B cell (primary cell): ENCODE measurements at regions not wholly inside any gene's neighbourhood (a gene's known extent, or its start where the extent isn't known, plus 50 kb on each side); places are given as distances from the start of the nearest gene placed in this dataset.

Experiments
- ATAC-seq: fragments of 200-7000 bp; cut with Tn5 transposase; one replicate; pipeline ENCODE4 v1.10.0; 2021; ENCODE audit warnings: low read depth, mild to moderate bottlenecking, moderate number of reproducible peaks, moderate library complexity
- CTCF ChIA-PET: fragments of 350-600 bp; sonication (Branson Sonifier 250); formaldehyde crosslinking; loops from one replicate; lab custom pipeline; 2021; ENCODE audit warnings: antibody characterized with exemption, inconsistent platforms; lab: Charles Lee
- POLR2A ChIA-PET: fragments of 350-600 bp; sonication (Branson Sonifier 250); formaldehyde crosslinking; loops from one replicate; lab custom pipeline; 2021; ENCODE audit warnings: antibody characterized with exemption; lab: Charles Lee
- DNase-seq: peaks from one replicate; pipeline ENCODE4 v3.0.0; 2013
- H2AFZ ChIP-seq: 2 replicates; pipeline ENCODE4 v1.6.1; 2012; ENCODE audit warnings: mild to moderate bottlenecking, low read depth, low read length; ENCODE audit not compliant: insufficient read depth, poor library complexity, severe bottlenecking
- H3K27ac ChIP-seq, 2 donors: 1 replicate in 1 of 2; 2 replicates in 1 of 2; pipeline ENCODE4 v1.5.1; 2012 to 2013; ENCODE audit warnings: low read length in 2 of 2, mild to moderate bottlenecking in 2 of 2, moderate library complexity in 1 of 2
- H3K27me3 ChIP-seq, 4 experiments: fragments of 200-600 bp in 1 of 4; sonication (generic) in 1 of 4; replicated peaks in 1 of 4; 1 replicate in 2 of 4; 2 replicates in 2 of 4; pipeline versions ENCODE4 v1.6.1 to v1.7.0; 2013 to 2016; ENCODE audit warnings: low read length in 3 of 4, mild to moderate bottlenecking in 2 of 4, mixed read lengths in 1 of 4, moderate library complexity in 1 of 4; ENCODE audit not compliant: insufficient read depth in 4 of 4, control insufficient read depth in 3 of 4; ENCODE audit errors: control extremely low read depth in 1 of 4
- H3K36me3 ChIP-seq, 2 experiments: replicated peaks in 1 of 2; 1 replicate in 1 of 2; 2 replicates in 1 of 2; pipeline versions ENCODE4 v1.6.1 to v1.7.1; 2013; ENCODE audit warnings: low read length in 1 of 2; ENCODE audit not compliant: insufficient read depth in 2 of 2, control insufficient read depth in 1 of 2; ENCODE audit errors: control extremely low read depth in 1 of 2, extremely low read depth in 1 of 2
- H3K4me1 ChIP-seq, 2 donors: fragments of 200-600 bp in 1 of 2; sonication (generic) in 1 of 2; 1 replicate in 1 of 2; 2 replicates in 1 of 2; pipeline versions ENCODE4 v1.5.1 to v1.6.1; 2013 to 2017; ENCODE audit warnings: low read length in 2 of 2; ENCODE audit not compliant: control insufficient read depth in 2 of 2, insufficient read depth in 2 of 2
- H3K4me2 ChIP-seq: replicated peaks from 2 replicates; pipeline ENCODE3; 2012; ENCODE audit warnings: mild to moderate bottlenecking, low read depth, low read length; ENCODE audit not compliant: poor library complexity, severe bottlenecking
- H3K4me3 ChIP-seq, 5 experiments: fragments of 200-600 bp in 1 of 5; sonication (generic) in 1 of 5; 1 replicate in 3 of 5; 2 replicates in 2 of 5; pipeline versions ENCODE4 v1.5.1 to v1.7.0; 2011 to 2016; ENCODE audit warnings: low read length in 4 of 5, mild to moderate bottlenecking in 4 of 5, low read depth in 2 of 5, control low read depth in 1 of 5, moderate library complexity in 1 of 5; ENCODE audit not compliant: insufficient read depth in 1 of 5; ENCODE audit errors: control extremely low read depth in 1 of 5, extremely low read depth in 1 of 5
- H3K79me2 ChIP-seq: fragments of 200-600 bp; sonication (generic); one replicate; pipeline ENCODE4 v1.6.0; 2016; ENCODE audit warnings: low read length; ENCODE audit not compliant: control insufficient read depth, insufficient read depth
- H3K9ac ChIP-seq: fragments of 200-600 bp; sonication (generic); 2 replicates; pipeline ENCODE4 v1.6.1; 2017; ENCODE audit warnings: mild to moderate bottlenecking, low read length, moderate library complexity
- H3K9me3 ChIP-seq, 3 donors: one replicate each; pipeline versions ENCODE4 v1.6.1 to v1.7.1; 2013; ENCODE audit warnings: low read length in 2 of 3; ENCODE audit not compliant: control insufficient read depth in 2 of 3, insufficient read depth in 1 of 3; ENCODE audit errors: control extremely low read depth in 1 of 3
- H4K20me1 ChIP-seq: 2 replicates; pipeline ENCODE4 v1.6.0; 2012; ENCODE audit warnings: mild to moderate bottlenecking, low read length; ENCODE audit not compliant: insufficient read depth, control insufficient read depth, poor library complexity, severe bottlenecking
- H3K27ac Mint-ChIP-seq: one replicate; pipeline ENCODE4 v1.8.0; 2021; ENCODE audit warnings: mixed read lengths
- H3K27me3 Mint-ChIP-seq: one replicate; pipeline ENCODE4 v1.8.0; 2021; ENCODE audit warnings: mixed read lengths
- H3K4me1 Mint-ChIP-seq: one replicate; pipeline ENCODE4 v1.8.0; 2021; ENCODE audit warnings: mixed read lengths
- H3K4me3 Mint-ChIP-seq: one replicate; pipeline ENCODE4 v1.8.0; 2021; ENCODE audit warnings: mixed read lengths
- H3K9me3 Mint-ChIP-seq: one replicate; pipeline ENCODE4 v1.8.0; 2022; ENCODE audit warnings: mixed read lengths; ENCODE audit not compliant: insufficient read depth
- CTCF ChIP-seq: fragments of 200-600 bp; IDR thresholded peaks from one replicate; pipeline ENCODE4 v1.8.0; 2022; ENCODE audit warnings: antibody characterized with exemption, mild to moderate bottlenecking
- EZH2 ChIP-seq: IDR thresholded peaks from 2 replicates; pipeline ENCODE4 v1.6.1; 2012; ENCODE audit warnings: borderline replicate concordance, low read depth, mild to moderate bottlenecking, moderate library complexity, low read length; ENCODE audit not compliant: insufficient read depth, poor library complexity, severe bottlenecking
- WGBS: methylation state at CpG from one replicate; pipeline ENCODE4 v1.1.5; 2013; ENCODE audit warnings: missing lambda C conversion rate; ENCODE audit not compliant: insufficient coverage; 5-methylcytosine and 5-hydroxymethylcytosine counted together
- intact Hi-C: fragments of 100-400 bp; cut with micrococcal nuclease; formaldehyde crosslinking; loops from one replicate; pipeline ENCODE4 v1.10.0; 2022

GRCh38 chr12:113766131-113766878 is 199.8 kb downstream of the RBM19 start:
- Histone ChIP-seq H3K4me1 (no peaks in the 10 kb centered on the region), H3K27me3 (peaks cover 0 to 2% (median 0%) of the 10 kb centered on the region in 4 experiments), H3K4me2 (no peak overlapping the region), H3K9ac (no peak overlapping the region), H3K27ac (no peak overlapping the region), H3K36me3 (no peaks in the 10 kb centered on the region), H3K79me2 (no peaks in the 10 kb centered on the region), H3K9me3 (peaks cover 0 to 8% (median 0%) of the 10 kb centered on the region in 3 donors), H2AFZ (no peak overlapping the region), H3K4me3 (no peak overlapping the region), H4K20me1 (no peaks in the 10 kb centered on the region)
- 86% methylated on average over 11 of the region's 36 CpGs for WGBS
- ATAC-seq, result no peak
- H3K27ac Mint-ChIP-seq, result no peak overlapping the region
- H3K4me1 Mint-ChIP-seq, result no peaks in the 10 kb centered on the region
- TF ChIP-seq EZH2, result no peak
- H3K27me3 Mint-ChIP-seq, result peaks cover 35% of the 10 kb centered on the region
- H3K4me3 Mint-ChIP-seq, result no peak overlapping the region
- intact Hi-C loops, result no loop called here
- DNase-seq, result no peak
- H3K9me3 Mint-ChIP-seq, result no peaks in the 10 kb centered on the region
- ChIA-PET CTCF (no interaction called here), POLR2A (no interaction called here)

- Histone ChIP-seq H2AFZ (no peak overlapping the region), H3K4me3 (no peak overlapping the region), H3K79me2 (no peaks in the 10 kb centered on the region), H3K27ac (no peak overlapping the region), H3K4me2 (no peak overlapping the region), H3K36me3 (no peaks in the 10 kb centered on the region), H3K9ac (no peak overlapping the region), H3K9me3 (peaks cover 0 to 8% (median 0%) of the 10 kb centered on the region in 3 donors), H3K27me3 (peaks cover 0 to 2% (median 0%) of the 10 kb centered on the region in 4 experiments), H3K4me1 (no peaks in the 10 kb centered on the region), H4K20me1 (no peaks in the 10 kb centered on the region)
- ChIA-PET POLR2A (no interaction called here), CTCF (no interaction called here)
- intact Hi-C loops, result no loop called here
- DNase-seq (no peak), ATAC-seq (no peak)
- TF ChIP-seq CTCF, result no peak
- TF ChIP-seq EZH2, result no peak
- 95% methylated on average over 6 of the region's 10 CpGs for WGBS
- Mint-ChIP-seq H3K27me3 (peaks cover 43% of the 10 kb centered on the region), H3K4me3 (no peak overlapping the region), H3K4me1 (no peaks in the 10 kb centered on the region), H3K9me3 (no peaks in the 10 kb centered on the region), H3K27ac (no peak overlapping the region)
Observed at GRCh38 chr12:113764661-113765060, 201.5 kb downstream of the RBM19 start.
